ENCODE measurements at regions not wholly inside any gene's neighbourhood (a gene's known extent, or its start where the extent isn't known, plus 50 kb on each side); places are given as distances from the start of the nearest gene placed in this dataset.

GRCh38 chr6:40961831-40962230 lies 77.2 kb downstream of the UNC5CL start:
- no peak for TF ChIP-seq CTCF (IDR thresholded peaks at IDR 0.05; ENCODE audit: insufficient read depth, low read length, poor library complexity, severe bottlenecking)
- TF ChIP-seq EZH2phosphoT487 (conservative IDR thresholded peaks at IDR 0.05; ENCODE audit: low read length) = no peak
